NCI-H526 (cell line): ENCODE measurements at regions not wholly inside any gene's neighbourhood (a gene's known extent, or its start where the extent isn't known, plus 50 kb on each side); places are given as distances from the start of the nearest gene placed in this dataset.

Source experiments
- DNase-seq, 2 experiments: peaks; one replicate each; lab custom pipeline; 2025; lab: John Stamatoyannopoulos, UW

GRCh38 chr6:98463038-98464000 is 371.1 kb upstream of the POU3F2 start:
- no peak for DNase-seq

- DNase-seq: no peak
Measured at GRCh38 chr6:98467091-98467490, 367.3 kb upstream of the POU3F2 start.

DNA sequence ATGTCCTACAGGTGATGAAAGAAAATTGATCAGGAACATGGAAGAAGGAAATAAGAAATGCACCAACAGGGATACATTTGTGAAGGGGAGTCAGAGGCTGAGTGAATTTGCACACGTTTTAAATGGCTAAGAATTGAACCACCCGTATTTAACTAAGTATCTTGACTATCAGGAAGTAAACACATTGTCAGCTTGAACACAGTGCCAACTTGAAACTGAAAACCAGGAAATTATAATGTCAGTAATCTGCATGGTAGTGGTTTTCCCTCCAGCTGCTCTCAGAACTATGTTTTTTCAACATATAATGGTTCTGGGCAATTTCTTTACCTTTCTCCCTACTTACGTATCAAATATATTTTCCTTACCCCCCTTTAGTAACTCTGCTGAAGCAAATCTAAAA is 366.5 kb upstream of the POU3F2 start:
- no peak for DNase-seq

- DNase-seq: no peak
Measured at GRCh38 chr6:98469141-98469540, 365.2 kb upstream of the POU3F2 start.

- no peak for DNase-seq
Measured at GRCh38 chr6:98470821-98471220, 363.6 kb upstream of the POU3F2 start.

GRCh38 chr6:98471444-98471843 is 362.9 kb upstream of the POU3F2 start:
- DNase-seq: no peak

GRCh38 chr6:98477231-98477630 is 357.1 kb upstream of the POU3F2 start:
- DNase-seq: no peak

DNA sequence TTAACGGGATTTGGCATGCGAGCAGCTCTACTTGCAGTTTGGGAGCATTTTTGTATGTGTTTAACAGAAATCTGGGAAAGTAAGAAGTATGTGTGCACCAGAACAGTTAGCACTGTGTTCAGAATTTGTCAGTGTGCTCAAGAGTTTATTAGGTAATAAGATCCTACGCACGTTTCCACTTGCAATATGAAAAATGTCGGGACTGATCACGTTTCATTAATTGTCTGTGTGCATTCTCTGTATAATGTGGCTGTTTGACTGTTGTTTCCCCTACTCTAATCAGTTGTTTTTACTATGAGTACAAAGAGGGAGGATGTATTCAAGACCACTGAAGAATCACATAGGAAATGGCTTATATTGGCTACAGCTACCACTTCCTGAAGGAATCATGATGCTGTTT is 349.7 kb upstream of the POU3F2 start:
- DNase-seq: no peak

DNA sequence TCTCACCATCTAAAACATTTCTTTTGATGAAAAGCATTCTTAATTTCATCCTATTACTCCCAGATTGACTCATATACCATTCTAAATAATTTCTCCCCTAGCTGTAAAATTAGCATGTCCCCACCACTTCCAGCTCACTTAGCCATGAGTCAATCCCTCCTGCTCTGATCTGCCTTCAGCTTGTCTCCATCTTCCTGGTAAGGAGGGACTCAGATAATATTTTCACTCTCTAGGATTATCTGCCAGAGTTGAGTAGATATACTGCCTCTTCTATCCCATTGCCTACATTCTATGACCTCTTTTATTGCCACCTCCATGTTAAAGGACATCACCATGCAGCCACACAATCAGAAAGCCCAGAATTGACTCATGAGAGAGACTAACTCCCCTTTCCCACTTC is 348.8 kb upstream of the POU3F2 start:
- DNase-seq: no peak

DNA sequence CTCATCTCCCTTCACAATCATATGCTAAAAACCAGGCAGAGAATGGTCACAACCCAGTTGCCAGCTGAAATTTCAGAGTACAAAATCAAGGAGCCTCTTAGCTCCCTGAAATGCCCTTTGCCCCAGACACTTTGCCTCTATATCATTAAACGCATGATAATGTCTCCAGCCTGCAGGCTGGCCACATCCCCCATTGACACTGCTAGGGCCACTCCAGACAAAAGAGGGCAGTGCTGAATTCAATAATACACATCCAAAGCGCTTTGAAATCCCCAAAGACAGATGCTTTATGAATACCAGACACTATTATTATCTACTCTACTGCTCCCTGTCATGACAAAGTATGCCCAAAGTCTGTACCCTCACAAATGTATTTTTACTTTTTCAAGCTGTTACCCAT is 348.3 kb upstream of the POU3F2 start:
- DNase-seq: no peak

GRCh38 chr6:98487612-98488011 is 346.8 kb upstream of the POU3F2 start:
- DNase-seq: no peak

DNA sequence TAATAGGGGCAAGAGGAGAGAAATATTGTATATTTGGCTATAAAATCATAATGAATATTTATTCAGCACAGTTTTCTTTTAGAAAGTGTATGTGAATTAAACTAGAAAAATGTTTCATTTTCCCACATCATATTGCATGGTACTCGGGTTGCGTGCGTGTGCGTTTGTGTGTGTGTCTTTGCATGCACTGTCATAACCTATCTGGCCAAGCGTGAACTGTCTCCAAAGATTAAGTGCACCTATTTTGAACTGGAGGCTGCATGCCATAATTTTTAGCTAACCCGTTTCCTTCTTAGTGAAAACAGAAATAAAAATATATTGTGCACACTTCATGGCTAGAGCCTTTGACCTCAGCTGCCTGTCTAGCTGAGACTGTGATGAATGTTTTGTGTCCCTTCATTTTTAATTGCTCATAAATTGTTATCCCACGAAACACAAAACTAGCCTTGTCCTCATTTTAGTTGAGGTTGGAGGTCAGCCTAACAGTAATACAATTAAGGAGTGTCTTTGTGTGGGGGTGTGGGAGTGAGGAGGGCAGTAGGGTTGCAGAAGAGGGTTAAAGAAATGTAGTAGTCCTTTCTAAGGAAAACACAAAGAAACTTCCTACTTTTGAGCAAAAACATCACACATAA is 336.1 kb upstream of the POU3F2 start:
- DNase-seq: no peak

DNA sequence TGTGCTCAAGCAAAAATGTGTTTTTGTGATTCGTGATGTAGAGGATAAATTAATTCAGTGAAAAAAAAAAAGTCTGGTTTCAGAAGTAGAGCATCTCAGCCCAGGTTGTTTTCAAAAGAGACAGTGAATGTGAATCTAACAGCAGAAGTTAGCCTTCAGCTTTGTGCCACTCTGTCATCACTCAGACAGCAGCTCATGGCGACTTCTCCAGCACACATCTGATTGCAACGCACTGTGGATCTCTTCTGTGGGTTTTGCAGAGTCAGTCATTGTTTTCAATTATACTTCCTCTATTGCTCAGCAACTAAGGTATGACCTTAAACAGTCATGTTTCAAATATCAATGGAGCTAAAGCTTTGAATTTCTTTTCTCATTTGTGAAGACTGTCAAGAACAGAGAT is 335.5 kb upstream of the POU3F2 start:
- no peak for DNase-seq

DNA sequence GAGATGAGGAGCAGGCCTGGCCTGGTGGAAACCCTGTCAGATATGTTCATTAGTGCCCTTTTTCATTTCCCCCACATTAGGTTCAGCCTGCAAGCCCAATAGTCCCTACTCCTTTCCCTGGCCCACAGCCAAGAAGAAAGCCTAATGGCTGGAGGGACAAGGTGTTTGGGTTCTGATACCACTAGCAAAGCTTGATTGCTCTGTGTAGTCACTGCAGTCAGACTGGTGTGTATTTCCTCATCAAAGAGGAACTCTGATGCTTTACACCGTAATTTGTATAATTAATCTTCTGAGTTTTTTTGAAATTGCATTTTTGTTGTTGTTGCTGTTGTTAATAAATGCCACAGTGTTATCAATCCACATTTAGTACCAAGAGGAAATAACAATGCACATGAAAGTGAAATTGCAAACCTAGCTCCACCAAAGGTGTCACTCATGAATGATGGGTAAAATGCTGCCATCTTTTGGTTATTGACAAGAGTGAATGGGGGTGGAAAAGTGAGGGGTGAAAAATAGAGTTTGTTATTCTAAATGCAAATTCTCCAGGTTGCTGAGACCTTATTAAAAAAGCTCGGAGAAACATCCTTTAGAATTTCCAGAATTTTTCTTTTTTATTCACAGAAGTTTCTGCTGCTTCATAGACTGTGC is 320.2 kb upstream of the POU3F2 start:
- peak in 1 of 2 experiments; percentile 18 for DNase-seq

DNA sequence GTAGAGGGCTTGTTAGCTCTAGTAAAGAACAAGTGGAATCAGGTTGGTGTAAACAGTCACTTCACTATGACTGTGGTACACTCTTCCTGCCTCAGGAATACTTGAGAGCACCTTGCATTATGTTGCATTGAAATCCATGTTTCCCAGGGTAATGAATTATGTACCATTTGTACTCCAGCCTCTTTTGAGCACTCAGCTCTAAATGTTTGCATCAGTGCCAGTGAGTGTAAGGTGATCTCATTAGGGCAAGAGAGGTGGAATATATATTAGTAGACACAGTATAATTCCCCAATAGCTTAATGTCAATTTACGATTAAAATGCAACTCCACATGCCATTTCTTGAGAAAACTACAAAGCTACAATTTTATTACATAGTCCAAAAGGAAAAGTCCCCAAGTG is 319.6 kb upstream of the POU3F2 start:
- DNase-seq: no peak

- DNase-seq: no peak
Measured at GRCh38 chr6:98516206-98516605, 318.2 kb upstream of the POU3F2 start.

DNA sequence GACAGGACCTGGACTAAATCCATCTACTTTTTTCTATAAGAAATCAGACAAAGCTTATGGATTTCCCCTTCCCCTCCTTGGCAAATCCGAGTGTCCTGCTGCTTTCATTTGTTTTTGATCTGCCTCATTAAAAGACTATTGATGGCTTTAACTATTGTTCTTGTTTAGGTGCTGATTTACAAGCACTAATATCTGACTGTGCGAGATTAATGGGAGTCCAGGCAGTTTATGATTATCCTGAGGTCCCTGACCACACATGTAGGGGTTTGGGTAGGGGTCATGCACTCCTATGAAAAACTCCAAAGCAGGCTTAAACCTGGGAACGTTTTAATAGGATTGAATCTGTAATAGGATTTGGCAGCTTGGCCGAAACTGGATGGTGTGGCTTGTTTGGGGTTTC is 317.5 kb upstream of the POU3F2 start:
- DNase-seq: no peak

DNA sequence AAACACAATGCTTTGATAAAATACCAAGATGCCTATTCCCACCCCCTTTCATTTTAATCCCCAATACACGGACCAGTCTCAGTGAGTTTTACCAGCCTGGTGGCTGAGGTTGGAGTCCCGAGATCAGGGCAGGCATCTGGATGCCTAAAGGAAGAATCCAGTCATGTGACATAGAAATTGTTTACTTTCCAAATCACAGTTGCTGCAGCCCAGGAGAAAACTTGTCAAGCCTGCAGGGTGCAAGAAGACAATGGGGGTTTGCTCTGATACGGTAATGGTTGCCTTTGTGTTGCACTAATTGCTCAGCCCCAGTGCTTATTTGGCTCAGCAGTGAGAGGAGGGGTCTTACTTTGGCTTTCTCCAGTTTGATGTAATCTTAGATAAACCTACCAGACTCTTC is 308.5 kb upstream of the POU3F2 start:
- no peak for DNase-seq

DNA sequence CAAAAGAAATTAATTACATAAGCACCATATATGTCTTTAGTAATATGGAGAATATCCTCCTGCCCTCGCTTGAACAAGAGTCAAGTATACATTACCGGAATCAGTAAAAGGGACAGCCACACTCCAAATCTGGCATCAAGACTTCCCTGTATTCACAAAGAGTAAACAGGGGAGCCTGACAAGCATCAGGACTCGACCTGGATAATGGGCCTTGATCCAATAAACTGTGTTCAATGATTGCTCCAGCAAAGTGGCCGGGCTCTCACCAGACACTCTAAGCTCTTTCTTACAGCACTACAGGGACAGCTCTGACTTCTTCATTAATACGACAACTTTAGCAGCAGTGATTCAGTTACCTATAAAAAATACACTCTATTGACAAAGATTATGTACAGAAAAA is 307.9 kb upstream of the POU3F2 start:
- no peak for DNase-seq

- peak in 1 of 2 experiments; percentile 6 for DNase-seq
Measured at GRCh38 chr6:98529364-98529763, 305.0 kb upstream of the POU3F2 start.

DNA sequence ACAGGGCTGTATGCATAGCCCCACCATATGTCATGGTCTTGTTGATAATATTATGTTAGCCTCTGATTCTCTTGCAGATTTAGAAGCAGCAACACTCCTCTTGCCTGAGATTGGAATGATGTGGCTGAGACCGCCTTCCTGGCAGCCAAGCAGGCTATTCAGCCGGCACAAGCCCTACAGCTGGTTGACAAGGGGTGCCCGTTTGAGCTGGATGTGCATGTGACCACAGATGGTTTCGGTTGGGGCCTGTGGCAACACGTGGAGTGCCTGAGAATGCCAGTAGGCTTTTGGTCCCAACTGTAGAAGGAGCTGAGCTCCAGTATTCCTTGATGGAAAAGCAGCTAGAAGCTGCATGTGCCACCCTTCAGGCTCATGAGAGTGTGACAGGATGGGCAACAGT is 303.6 kb upstream of the POU3F2 start:
- no peak for DNase-seq

- DNase-seq: no peak
Measured at GRCh38 chr6:98532004-98532403, 302.4 kb upstream of the POU3F2 start.

DNA sequence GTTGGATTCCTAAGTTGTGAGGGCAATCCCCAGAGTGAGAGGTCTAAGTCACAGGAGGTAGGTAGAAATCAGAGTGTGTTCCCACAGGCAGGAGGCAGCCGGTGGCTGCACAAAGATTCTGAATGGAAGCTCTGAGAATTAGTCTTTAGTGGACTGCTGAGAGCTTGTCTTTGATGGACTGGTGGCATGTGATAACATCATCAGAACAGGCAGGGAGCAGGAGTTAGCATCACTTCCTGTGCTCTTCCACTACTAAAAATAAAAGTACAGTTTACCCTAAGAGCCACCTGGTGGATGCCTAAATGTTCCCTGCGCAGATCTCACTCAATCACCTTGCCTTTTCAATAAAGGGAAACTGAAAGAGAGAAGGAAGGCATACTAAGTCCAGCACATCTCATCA is 294.6 kb upstream of the POU3F2 start:
- DNase-seq: peak in 1 of 2 experiments; percentile 6
